RWPE2 (cell line): ENCODE measurements at regions not wholly inside any gene's neighbourhood (a gene's known extent, or its start where the extent isn't known, plus 50 kb on each side); places are given as distances from the start of the nearest gene placed in this dataset.

ENCODE experiments used
- ATAC-seq: fragments of 200-7000 bp; cut with Tn5 transposase; 3 replicates; pipeline ENCODE4 v1.9.1; 2021; ENCODE audit warnings: low read depth
- DNase-seq: peaks from one replicate; pipeline ENCODE4 v3.0.0-alpha.2; 2020; ENCODE audit warnings: low spot score
- H3K27ac ChIP-seq: fragments of 450-650 bp; 2 replicates; pipeline ENCODE4 v1.5.1; 2017; ENCODE audit warnings: mild to moderate bottlenecking; ENCODE audit not compliant: poor library complexity, severe bottlenecking
- H3K27me3 ChIP-seq: fragments of 250-450 bp; sonication (Bioruptor Pico); 2 replicates; pipeline ENCODE4 v1.5.1; 2021; ENCODE audit warnings: mild to moderate bottlenecking, moderate library complexity; ENCODE audit not compliant: insufficient read depth, poor library complexity, severe bottlenecking
- H3K36me3 ChIP-seq: fragments of 250-450 bp; sonication (Bioruptor Pico); 2 replicates; pipeline ENCODE4 v1.5.1; 2020; ENCODE audit warnings: low read depth, mild to moderate bottlenecking, moderate library complexity
- H3K4me1 ChIP-seq: fragments of 250-450 bp; sonication (Bioruptor Pico); 2 replicates; pipeline ENCODE4 v1.5.1; 2021; ENCODE audit warnings: mild to moderate bottlenecking, moderate library complexity; ENCODE audit not compliant: insufficient read depth, poor library complexity, severe bottlenecking
- H3K4me3 ChIP-seq: fragments of 250-450 bp; sonication (Bioruptor Pico); 2 replicates; pipeline ENCODE4 v1.5.1; 2021; ENCODE audit warnings: mild to moderate bottlenecking, moderate library complexity; ENCODE audit not compliant: severe bottlenecking
- H3K9me3 ChIP-seq: fragments of 250-450 bp; sonication (Bioruptor Pico); 2 replicates; pipeline ENCODE4 v1.5.1; 2021; ENCODE audit warnings: mild to moderate bottlenecking, moderate library complexity; ENCODE audit not compliant: severe bottlenecking
- CTCF ChIP-seq: fragments of 450-650 bp; IDR thresholded peaks from one replicate; pipeline ENCODE4 v1.5.1; 2017; ENCODE audit warnings: mild to moderate bottlenecking, moderate library complexity; ENCODE audit not compliant: poor library complexity, severe bottlenecking

GRCh38 chr2:7353571-7353970 is 436.4 kb downstream of the RNF144A start:
- DNase-seq, result no peak
- no peaks in the 10 kb centered on the region for H3K36me3 ChIP-seq
- no peak for TF ChIP-seq CTCF

DNA sequence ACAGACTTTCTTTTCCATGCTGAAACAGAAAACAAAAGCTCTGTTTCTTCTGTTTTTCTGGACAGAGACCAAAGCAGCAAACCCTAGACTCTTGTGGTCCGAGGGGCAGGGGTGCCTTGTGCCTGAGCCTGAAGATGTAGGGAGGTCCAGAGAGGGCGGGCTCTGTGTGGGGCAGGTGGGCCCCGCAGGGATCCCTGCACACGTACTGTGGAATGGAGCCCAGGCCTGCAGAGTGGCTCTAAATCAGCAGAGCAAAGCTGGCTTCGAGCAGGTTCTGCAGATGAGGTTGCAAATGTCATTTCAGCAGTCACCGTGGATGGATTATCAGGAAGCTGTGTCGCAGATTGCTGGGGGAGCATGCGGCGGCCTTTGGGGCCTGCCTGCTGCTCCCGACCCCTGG is 438.6 kb downstream of the RNF144A start:
- Histone ChIP-seq H3K9me3 (no peaks in the 10 kb centered on the region), H3K4me1 (no peaks in the 10 kb centered on the region), H3K27me3 (no peaks in the 10 kb centered on the region), H3K27ac (no peak overlapping the region), H3K4me3 (no peak overlapping the region), H3K36me3 (no peaks in the 10 kb centered on the region)
- ATAC-seq (no peak), DNase-seq (no peak)
- no peak for TF ChIP-seq CTCF

More at GRCh38 chr2:7353571-7353970, 436.4 kb downstream of the RNF144A start:
- Histone ChIP-seq H3K9me3 (no peaks in the 10 kb centered on the region), H3K4me3 (no peak overlapping the region), H3K27me3 (no peaks in the 10 kb centered on the region), H3K27ac (no peak overlapping the region), H3K4me1 (no peaks in the 10 kb centered on the region)
- no peak for ATAC-seq

DNA sequence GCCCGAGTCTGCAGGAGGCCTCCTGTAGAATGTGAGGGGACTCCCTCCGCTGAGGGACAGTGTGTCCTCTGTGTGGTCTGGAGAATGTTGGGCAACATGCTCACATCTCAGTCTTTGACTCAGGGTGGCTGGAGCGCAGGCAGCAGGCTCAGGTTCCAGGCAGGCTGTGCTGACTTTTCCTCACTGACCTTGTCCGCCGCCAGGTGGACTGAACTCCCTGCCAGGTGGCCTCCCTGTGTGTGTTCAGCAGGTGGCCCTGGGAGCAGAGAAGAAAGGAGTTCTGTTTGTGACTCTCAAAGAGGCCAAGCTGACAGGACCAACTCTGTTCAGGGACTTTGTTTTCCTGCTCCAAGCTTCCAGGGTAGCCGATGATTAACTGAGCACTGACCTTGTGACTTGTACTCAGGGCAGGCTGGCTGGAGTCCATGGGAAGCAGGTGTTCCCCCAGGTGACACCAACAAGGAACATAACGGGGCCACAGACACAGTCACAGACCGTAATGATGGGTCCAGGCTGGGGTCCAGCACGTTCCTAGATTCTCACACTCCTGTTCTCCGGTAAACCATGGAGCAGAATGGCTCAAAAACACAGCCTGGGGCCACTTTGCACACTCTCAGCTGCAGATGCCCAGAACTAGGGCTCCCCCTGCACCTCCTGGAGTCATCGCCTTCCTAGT is 439.8 kb downstream of the RNF144A start:
- Histone ChIP-seq H3K36me3 (no peaks in the 10 kb centered on the region), H3K9me3 (no peaks in the 10 kb centered on the region), H3K4me1 (no peaks in the 10 kb centered on the region), H3K27ac (no peak overlapping the region), H3K4me3 (no peak overlapping the region), H3K27me3 (no peaks in the 10 kb centered on the region)
- DNase-seq (no peak), ATAC-seq (no peak)
- no peak for TF ChIP-seq CTCF

GRCh38 chr2:7357993-7358392 is 440.8 kb downstream of the RNF144A start:
- ATAC-seq, result no peak
- DNase-seq, result no peak
- no peaks in the 10 kb centered on the region for H3K4me1 ChIP-seq
- TF ChIP-seq CTCF, result no peak
- no peaks in the 10 kb centered on the region for H3K27me3 ChIP-seq
- H3K36me3 ChIP-seq, result no peaks in the 10 kb centered on the region
- H3K4me3 ChIP-seq, result no peak overlapping the region
- H3K9me3 ChIP-seq, result no peaks in the 10 kb centered on the region
- H3K27ac ChIP-seq, result no peak overlapping the region

DNA sequence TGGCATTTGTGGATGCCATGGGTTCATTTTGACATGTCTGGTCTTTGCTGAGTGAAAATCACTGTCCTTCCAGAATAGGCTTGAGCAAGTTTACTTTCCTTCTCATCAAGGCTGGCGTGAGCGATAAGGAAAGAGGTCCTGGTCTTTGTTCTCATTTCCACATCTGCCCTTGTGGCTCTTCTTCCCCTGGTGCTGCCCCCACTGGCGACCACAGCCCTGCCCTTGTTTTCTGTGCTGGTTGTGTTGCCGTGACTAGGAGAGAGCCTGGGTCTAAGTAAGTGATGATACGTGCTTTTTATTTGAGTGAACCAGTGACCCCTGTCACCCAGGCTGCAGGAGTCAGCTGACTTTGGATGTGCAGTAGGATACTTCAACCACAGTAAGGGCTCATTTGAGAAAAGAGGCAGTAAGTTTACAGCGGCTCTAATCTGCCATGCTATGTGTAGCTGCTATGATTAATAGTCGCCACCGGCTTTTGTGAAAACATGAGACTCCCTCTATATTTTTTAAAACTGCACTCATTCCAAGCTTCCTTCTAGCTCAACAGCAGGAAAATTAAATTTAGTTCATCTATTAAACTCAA is 441.7 kb downstream of the RNF144A start:
- ATAC-seq, result no peak
- no peak for TF ChIP-seq CTCF
- Histone ChIP-seq H3K4me1 (no peaks in the 10 kb centered on the region), H3K4me3 (no peak overlapping the region), H3K27ac (no peak overlapping the region), H3K27me3 (no peaks in the 10 kb centered on the region), H3K36me3 (no peaks in the 10 kb centered on the region), H3K9me3 (no peaks in the 10 kb centered on the region)
- DNase-seq, result no peak
